GM12874 (cell line): ENCODE measurements at regions not wholly inside any gene's neighbourhood (a gene's known extent, or its start where the extent isn't known, plus 50 kb on each side); places are given as distances from the start of the nearest gene placed in this dataset.

Source experiments
- TF ChIP-seq, protein P1 (sequence below): IDR thresholded peaks from 2 replicates; pipeline ENCODE4 v1.5.1; 2011; ENCODE audit warnings: low read depth, mild to moderate bottlenecking, control low read depth, low read length, moderate library complexity; ENCODE audit not compliant: insufficient read depth

DNA sequence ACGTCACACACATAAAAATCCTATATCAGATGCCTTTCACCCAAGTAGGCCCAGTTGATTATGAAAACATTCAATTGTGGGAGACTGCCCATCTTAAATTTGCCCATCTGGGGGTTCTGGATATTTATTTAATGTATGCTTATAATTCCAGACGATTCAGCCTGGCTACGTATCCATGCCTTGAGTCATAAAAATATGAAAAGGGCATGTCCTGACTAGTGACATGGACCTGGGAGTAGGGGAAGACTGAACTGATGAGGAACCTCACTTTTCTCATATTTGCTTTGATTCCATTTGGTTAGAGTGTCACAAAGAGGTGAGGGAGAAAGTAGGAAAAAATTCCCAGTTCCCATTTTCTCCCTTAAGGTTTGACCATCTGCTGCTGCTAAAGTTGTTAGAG, 122.5 kb upstream of the GNAO1 start:
- TF ChIP-seq, protein P1, sequence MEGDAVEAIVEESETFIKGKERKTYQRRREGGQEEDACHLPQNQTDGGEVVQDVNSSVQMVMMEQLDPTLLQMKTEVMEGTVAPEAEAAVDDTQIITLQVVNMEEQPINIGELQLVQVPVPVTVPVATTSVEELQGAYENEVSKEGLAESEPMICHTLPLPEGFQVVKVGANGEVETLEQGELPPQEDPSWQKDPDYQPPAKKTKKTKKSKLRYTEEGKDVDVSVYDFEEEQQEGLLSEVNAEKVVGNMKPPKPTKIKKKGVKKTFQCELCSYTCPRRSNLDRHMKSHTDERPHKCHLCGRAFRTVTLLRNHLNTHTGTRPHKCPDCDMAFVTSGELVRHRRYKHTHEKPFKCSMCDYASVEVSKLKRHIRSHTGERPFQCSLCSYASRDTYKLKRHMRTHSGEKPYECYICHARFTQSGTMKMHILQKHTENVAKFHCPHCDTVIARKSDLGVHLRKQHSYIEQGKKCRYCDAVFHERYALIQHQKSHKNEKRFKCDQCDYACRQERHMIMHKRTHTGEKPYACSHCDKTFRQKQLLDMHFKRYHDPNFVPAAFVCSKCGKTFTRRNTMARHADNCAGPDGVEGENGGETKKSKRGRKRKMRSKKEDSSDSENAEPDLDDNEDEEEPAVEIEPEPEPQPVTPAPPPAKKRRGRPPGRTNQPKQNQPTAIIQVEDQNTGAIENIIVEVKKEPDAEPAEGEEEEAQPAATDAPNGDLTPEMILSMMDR: no peak

DNA sequence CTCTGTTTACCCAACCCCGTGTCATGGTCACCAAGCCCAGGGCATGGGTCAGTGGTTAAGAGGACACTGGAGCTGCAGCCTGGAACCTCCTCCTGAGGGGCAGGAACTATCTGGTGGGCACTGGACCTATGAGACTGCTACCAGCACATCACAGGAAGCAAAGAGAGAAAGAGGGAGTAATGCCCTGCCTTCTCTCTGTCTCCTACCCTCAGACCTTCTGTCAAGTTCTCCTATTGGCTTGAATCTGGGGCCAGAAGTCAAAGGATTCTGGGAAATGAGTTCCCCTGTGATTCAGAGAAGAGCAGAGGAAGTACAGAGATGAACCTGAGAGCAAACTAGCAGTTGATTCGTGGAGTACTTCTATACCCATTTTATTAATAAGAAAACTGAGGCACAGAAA, 123.0 kb upstream of the GNAO1 start:
- TF ChIP-seq, protein P1: no peak

DNA sequence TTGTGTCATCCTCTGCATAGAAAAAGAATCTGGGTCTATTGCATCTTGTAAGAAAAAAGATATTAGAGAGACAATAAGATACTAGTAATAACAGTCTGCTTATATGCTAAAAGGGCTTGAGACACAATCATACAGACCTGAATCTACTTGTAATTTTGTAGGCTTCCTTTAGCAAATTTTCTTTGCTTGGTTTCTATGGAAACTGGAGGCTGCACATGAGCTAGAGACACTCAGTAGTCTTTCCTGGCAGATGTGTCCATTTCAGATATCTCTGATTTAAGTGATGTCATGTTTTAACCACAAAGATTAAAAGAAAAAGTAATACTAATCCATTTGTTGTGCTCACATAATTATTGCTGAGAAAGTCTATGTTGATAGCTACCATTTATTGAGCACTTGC, 123.9 kb upstream of the GNAO1 start:
- TF ChIP-seq, protein P1: no peak

DNA sequence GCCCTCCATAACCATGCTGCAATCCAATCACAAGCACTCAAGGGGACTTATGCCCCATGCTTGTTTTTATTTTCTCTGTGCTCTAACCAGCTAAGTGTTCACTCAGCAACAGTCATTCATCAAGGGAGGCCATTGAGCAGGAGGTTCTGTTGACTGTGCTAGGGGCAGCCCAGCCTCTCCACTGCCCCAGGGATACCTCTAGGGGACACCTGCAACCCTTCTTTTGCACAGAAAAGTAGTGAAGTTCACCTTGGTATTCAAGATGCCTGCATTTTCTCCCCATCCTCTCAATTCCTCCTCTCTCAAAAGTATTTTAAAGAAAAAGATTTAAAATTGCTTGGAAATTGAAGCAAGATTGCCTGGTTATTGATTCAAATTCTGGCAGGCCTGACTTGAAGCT, 124.7 kb upstream of the GNAO1 start:
- TF ChIP-seq, protein P1: no peak

DNA sequence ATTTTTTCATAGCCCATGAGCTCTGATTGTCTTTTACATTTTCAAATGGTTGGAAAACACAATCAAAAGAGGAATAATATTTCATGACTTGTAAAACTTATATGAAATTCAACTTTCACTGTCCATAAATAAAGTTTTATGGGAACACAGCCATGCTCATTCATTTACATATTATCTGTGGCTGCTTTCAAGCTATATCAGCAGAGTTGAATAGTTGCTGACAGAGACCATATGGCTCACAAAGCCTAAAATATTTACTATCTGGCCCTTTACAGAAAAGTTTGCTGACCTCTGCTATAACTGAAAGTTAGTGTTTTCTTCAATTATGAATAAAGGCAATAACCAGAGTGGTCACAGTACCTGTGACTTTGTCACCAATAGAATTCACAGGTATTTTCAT, 128.2 kb upstream of the GNAO1 start:
- TF ChIP-seq, protein P1: no peak

DNA sequence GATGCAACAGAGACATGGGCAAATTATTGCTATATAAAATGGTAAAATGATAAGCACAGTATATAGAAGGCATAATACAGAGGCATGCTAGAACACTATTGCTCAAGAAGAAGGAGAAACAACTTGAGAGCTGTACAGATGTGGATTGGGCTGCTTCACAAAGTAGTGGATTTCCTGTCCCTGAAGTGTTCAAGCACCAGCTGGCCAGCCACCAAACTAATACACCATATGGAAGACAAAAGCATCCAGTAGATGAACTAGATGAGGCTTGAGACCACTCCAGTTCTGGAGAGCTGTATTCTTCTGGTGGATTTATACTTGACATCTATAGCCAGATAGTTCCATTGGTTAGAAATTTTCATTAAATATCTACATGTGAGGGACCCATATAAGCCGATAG, 134.1 kb upstream of the GNAO1 start:
- TF ChIP-seq, protein P1: no peak

DNA sequence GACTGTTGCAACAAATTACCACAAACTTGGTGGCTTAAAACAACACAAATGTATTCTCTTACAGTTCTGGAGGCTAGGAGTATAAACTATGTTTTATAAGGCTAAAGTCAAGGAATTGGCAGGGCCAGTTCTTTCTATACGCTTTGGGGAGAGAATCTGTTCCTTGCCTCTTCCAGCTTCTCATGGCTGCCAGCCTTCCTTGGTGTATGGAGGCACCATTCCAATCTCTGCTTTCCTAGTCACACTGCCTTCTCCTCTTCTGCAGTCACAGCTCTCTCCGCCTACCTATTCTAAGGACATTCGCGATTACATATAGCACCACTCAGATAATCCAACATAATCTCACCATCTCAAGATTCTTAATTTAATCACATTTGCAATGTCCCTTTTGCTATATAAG, 140.4 kb upstream of the GNAO1 start:
- TF ChIP-seq, protein P1: no peak

DNA sequence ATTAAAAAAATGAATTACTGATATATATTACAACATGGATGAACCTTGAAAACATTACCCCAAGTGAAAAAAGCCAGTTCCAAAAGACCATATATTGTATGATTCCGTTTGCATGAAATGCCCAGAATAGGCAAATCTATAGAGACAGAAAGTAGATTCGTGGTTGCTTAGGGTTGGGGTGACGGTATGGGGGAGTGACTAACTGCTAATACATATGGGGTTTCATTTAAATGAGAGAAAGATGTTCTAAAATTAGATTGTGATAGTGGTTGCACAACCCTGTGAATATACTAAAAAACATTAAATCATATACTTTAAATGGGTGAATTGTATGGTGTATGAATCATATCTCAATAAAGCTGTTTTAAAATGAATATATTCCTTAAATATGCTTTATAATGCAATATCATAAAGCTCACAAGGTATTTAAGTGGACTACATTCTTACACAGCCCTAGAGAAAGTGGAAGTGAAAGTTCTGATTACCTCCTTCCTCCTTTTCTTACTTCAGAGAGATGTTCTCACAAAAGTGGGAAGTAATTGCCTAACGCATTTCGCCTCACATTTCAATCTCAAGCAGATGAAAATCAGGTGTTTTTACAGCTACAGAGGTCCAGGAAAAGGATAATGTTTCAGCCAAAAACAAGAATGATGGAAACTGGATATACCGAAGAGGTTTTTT, 142.7 kb upstream of the GNAO1 start:
- TF ChIP-seq, protein P1: no peak
